ENCODE measurements at regions not wholly inside any gene's neighbourhood (a gene's known extent, or its start where the extent isn't known, plus 50 kb on each side); places are given as distances from the start of the nearest gene placed in this dataset.

- no peaks in the 10 kb centered on the region for H3K36me3 ChIP-seq
- no peaks in the 10 kb centered on the region for H3K27me3 ChIP-seq
- no peak for ATAC-seq
- no peak overlapping the region for H3K4me3 ChIP-seq
- H3K9me3 ChIP-seq: no peaks in the 10 kb centered on the region
- no peak for DNase-seq
- H3K4me1 ChIP-seq: no peaks in the 10 kb centered on the region
- TF ChIP-seq, protein P1, sequence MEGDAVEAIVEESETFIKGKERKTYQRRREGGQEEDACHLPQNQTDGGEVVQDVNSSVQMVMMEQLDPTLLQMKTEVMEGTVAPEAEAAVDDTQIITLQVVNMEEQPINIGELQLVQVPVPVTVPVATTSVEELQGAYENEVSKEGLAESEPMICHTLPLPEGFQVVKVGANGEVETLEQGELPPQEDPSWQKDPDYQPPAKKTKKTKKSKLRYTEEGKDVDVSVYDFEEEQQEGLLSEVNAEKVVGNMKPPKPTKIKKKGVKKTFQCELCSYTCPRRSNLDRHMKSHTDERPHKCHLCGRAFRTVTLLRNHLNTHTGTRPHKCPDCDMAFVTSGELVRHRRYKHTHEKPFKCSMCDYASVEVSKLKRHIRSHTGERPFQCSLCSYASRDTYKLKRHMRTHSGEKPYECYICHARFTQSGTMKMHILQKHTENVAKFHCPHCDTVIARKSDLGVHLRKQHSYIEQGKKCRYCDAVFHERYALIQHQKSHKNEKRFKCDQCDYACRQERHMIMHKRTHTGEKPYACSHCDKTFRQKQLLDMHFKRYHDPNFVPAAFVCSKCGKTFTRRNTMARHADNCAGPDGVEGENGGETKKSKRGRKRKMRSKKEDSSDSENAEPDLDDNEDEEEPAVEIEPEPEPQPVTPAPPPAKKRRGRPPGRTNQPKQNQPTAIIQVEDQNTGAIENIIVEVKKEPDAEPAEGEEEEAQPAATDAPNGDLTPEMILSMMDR (IDR thresholded peaks at IDR 0.05): no peak
- intact Hi-C loops (cut with DNase I): no loop called here
- no peak overlapping the region for H3K27ac ChIP-seq
Observed at GRCh38 chrX:95640226-95640625, 1044.4 kb upstream of the DIAPH2 start.

DNA sequence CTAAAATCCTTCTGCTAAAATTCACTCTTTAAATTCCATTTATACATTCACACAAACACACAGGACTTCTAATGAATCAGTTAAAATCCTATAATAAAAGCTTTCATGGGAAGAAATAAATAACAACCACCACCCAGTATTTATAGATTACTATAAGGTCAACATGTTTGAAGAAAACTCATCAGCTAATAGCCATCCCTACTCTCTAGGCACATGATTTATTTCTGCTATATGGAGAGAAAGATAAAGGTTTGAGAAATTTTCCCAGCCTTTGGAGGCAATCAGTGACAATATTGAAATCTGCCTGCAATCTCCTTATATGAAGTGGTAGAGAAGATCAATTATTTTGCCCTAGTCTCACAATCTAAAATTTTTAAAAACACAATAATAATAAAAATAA, 1038.9 kb upstream of the DIAPH2 start:
- ATAC-seq (no peak), DNase-seq (no peak)
- Histone ChIP-seq H3K9me3 (no peaks in the 10 kb centered on the region), H3K4me1 (no peaks in the 10 kb centered on the region), H3K36me3 (no peaks in the 10 kb centered on the region), H3K27ac (no peak overlapping the region), H3K4me3 (no peak overlapping the region), H3K27me3 (no peaks in the 10 kb centered on the region)
- intact Hi-C loops (cut with DNase I): no loop called here
- TF ChIP-seq, protein P1 (IDR thresholded peaks at IDR 0.05): no peak

- Histone ChIP-seq H3K4me1 (no peaks in the 10 kb centered on the region), H3K27me3 (no peaks in the 10 kb centered on the region), H3K27ac (no peak overlapping the region), H3K4me3 (no peak overlapping the region), H3K36me3 (no peaks in the 10 kb centered on the region), H3K9me3 (no peaks in the 10 kb centered on the region)
- intact Hi-C loops (cut with DNase I): no loop called here
- TF ChIP-seq, protein P1 (IDR thresholded peaks at IDR 0.05): no peak
- ATAC-seq (no peak), DNase-seq (no peak)
Observed at GRCh38 chrX:95662200-95662599, 1022.4 kb upstream of the DIAPH2 start.

GRCh38 chrX:95666056-95666455, 1018.6 kb upstream of the DIAPH2 start:
- Histone ChIP-seq H3K27ac (no peak overlapping the region), H3K4me1 (no peaks in the 10 kb centered on the region), H3K27me3 (no peaks in the 10 kb centered on the region), H3K9me3 (no peaks in the 10 kb centered on the region), H3K4me3 (no peak overlapping the region), H3K36me3 (no peaks in the 10 kb centered on the region)
- ATAC-seq: no peak
- intact Hi-C loops (cut with DNase I): no loop called here
- TF ChIP-seq, protein P1 (IDR thresholded peaks at IDR 0.05): no peak
- no peak for DNase-seq

GRCh38 chrX:95675011-95675410, 1009.6 kb upstream of the DIAPH2 start:
- Histone ChIP-seq H3K4me3 (no peak overlapping the region), H3K4me1 (no peaks in the 10 kb centered on the region), H3K27ac (no peak overlapping the region), H3K27me3 (no peaks in the 10 kb centered on the region), H3K36me3 (no peaks in the 10 kb centered on the region), H3K9me3 (no peaks in the 10 kb centered on the region)
- intact Hi-C loops (cut with DNase I): no loop called here
- TF ChIP-seq, protein P1 (IDR thresholded peaks at IDR 0.05): no peak
- ATAC-seq (no peak), DNase-seq (no peak)

DNA sequence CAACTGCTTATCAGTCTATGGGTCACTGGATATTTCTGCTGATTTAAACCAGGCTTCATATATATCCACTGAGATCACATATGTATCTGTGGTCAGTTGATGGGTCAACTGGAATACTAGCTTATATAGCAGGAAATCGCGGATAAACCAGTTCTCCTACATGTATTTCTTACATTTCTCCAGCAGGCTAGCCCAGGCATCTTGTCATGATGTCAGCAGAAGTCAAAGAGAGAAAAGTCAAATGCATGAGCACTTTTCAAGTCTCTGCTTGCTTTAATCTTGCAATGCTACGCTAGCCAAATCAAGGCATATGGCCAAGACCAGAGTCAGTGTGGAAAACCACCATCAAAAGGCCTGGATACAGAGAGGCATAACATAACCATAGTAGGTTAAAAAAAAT, 1008.8 kb upstream of the DIAPH2 start:
- no peak for DNase-seq
- no peak for ATAC-seq
- Histone ChIP-seq H3K36me3 (no peaks in the 10 kb centered on the region), H3K4me1 (no peaks in the 10 kb centered on the region), H3K27ac (no peak overlapping the region), H3K9me3 (no peaks in the 10 kb centered on the region), H3K4me3 (no peak overlapping the region), H3K27me3 (no peaks in the 10 kb centered on the region)
- intact Hi-C loops (cut with DNase I): no loop called here
- TF ChIP-seq, protein P1 (IDR thresholded peaks at IDR 0.05): no peak

Measured in upper lobe of right lung (tissue), 1 donor.